RKO (cell line): ENCODE measurements at regions not wholly inside any gene's neighbourhood (a gene's known extent, or its start where the extent isn't known, plus 50 kb on each side); places are given as distances from the start of the nearest gene placed in this dataset.

Experiments
- DNase-seq: peaks from one replicate; pipeline ENCODE4 v3.0.0-alpha.2; 2016; ENCODE audit warnings: low spot score

DNA sequence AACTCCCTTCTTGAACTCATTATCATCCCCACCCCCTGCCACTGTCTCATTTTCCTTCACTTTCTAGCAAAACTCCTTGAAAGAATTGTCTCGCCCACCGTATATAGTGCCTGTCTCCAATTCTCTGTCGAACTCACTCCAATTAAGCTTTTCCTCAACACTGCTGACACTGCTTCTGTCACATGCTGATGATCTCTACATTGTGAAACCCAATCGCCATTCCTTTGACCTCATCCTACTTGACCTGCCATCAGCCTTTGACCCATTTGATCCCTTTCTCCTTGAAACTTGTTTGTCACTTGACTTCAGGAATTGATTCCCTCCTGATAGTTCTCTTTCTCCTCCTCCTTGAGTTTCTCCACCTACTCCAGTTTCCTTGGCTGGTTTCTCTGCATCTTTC lies 54.8 kb downstream of the CCDC71L start:
- no peak for DNase-seq

- no peak for DNase-seq
These were observed 56.0 kb downstream of the CCDC71L start for GRCh38 chr7:106604971-106605370.

DNA sequence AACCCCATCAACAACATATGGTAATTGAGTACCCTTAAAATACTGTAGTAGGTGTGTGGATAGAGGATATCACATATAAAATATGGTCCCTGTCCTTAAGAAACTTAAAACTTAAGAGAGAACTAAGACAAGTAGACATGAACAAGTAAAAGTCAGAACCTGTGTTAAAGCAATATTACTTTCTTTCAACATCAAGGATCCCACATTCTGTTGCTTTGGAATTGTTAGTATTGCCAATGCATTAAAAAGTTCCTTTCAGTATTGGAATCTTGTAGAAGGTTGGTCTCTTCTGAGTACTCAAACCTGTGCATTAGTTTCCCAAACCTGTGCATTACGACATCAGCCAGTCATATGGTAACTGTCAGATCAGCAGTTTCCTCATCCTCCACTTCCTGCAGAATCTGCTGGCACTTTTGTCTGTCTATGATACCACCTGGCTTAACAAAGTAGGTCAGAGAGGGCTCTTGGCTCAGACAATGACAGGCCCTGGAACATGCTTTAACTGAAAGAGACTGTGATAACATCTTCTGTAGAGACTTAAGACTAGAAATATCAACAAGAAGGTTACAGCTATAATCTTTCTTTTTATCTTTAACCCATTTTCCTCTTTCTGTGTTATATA lies 56.5 kb downstream of the CCDC71L start:
- DNase-seq: no peak

DNA sequence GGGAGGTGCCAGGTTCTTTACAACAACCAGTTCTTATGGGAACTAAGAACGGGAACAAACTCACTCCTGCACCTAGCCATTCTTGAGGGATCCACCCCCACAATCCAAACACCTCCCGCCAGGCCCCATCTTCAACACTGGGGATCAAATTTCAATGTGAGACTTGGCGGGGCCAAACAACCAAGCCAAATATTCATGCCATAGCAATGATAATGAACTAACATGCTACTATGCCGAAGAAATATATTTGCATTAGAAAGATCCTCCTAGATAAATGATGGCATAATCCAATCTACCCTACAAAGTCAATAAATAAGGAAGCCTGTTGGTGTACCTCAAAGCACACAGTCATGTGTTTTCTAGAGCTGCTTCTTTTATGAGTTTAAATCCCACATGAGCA lies 57.6 kb downstream of the CCDC71L start:
- no peak for DNase-seq

GRCh38 chr7:106602062-106602461 lies 58.9 kb downstream of the CCDC71L start:
- DNase-seq: no peak

DNA sequence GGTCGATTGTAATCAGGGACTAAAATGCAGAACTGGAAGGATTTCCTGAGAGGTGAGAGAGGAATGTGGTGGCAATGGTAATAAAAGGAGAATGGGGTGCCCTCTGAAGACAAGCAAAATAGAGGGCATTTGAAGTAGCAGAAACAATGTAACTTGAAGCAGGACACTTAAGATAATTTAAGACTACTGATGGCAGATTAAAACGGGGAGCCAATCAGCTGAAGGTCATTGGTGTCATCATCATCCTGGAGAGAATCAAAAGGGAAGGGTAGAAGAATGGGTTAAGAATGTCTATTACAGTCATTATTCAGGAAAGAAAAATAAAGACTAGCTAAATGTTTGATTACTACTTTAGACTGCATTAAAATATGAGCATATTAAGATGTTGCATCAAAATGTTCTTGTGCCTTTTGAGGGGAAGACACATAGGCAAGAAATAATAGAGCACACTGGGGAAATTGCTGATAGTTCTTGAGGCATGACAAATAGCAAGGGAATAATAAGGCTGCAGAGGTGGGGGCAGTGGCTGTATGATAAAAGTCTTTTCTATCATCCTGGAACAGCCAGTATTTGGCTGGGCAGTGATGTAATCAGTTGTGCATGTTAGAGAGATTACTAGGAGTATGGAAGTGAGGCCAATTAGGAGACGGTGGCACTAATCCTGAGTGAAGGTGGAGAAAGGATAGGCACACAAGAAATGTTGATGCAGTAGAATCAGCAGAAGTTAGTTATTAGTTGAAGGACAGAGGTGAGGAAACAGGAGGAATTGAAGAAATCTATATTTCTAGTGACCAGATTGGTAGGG lies 60.2 kb downstream of the CCDC71L start:
- DNase-seq: no peak

DNA sequence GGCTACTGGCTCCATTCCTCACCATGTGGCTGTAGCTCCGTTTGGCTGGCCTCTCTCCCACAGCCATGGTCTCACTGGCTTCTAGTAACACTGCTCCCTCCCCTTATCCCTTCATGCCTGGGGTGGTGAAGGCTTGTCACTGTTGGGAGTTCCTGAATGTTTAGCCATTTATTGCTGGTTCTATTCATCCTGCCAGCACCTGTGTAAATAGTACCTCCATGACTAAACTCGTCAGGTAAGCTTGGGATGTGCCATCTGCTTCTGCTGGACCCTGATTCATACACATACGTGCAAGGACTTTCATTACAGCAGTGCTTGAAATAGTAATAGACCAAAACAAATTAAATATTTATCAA lies 61.6 kb downstream of the CCDC71L start:
- DNase-seq: no peak

DNA sequence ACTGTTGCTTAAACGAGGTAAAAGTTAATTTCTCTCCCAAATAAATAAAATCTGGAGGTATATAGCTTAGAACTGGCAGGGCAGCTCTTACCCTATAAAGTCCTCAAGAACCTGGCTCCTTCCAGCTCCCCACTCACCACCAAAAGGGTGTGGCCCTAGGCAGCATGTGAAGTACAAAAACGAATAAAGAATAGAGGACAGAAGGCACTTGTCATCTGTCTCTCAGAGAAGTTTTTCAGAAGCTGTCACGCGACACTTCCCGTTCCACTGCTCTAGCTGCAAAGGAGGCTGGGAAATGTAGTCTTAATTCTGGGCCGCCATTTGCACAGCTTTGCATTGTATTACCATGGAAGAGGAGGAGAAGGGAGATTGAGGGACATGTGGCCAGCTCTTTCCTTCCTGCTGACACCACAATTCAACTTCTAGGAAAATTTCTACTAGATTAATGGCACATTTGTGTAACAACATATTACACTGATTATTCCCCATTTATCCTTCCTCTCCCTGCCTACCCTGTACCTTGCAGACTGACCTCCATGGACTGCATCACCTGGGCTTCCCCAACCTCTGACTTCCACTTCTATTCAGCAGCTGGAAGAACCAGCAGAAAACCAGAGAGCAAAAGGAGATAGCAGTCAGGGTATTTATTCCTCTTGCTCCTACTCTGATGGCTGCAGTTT lies 62.2 kb downstream of the CCDC71L start:
- peak; percentile 53 for DNase-seq

- no peak for DNase-seq
These were observed 63.0 kb downstream of the CCDC71L start for GRCh38 chr7:106597751-106598546.

DNA sequence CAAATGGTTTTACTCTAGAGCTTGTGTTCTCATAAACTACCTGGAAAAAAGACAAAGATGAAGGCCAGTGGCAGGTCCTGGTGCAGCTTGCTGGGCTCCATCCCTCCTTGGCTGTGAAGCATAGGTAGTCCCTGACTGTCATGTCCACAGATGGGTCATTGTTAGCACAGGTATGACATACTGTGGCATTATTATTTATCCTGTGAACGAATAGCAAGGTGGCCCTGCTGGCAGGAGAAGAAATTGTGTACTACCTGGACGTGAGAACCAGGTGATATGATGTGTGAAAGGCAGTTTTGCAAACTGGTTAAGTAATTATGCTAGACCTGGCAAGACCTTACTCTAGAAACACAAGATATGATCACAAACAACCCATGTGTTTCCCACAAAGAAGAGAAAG lies 63.9 kb downstream of the CCDC71L start:
- no peak for DNase-seq

- no peak for DNase-seq
These were observed 65.0 kb downstream of the CCDC71L start for GRCh38 chr7:106595922-106596321.

- DNase-seq: peak; percentile 16
These were observed 67.9 kb downstream of the CCDC71L start for GRCh38 chr7:106593028-106593417.

GRCh38 chr7:106592282-106593027 lies 68.5 kb downstream of the CCDC71L start:
- no peak for DNase-seq

DNA sequence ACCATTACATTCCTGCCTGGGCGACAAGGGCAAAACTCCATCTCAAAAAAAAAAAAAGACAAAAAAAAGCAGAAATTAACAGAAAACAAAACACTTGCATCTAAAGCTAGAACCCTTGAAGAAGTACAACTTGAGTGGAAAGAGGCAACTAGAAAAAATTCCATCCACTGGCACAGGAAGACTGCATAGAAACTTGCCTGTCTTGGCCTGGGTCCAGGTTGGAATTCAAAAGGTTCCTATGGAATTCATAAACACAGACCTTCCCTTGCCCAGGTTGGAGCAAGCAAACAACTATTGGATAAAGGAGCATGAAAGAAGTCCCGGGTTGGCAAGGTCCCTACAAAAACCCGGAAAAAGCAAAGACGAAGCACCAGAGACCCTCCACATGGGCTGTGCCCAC lies 69.8 kb downstream of the CCDC71L start:
- DNase-seq: no peak

DNA sequence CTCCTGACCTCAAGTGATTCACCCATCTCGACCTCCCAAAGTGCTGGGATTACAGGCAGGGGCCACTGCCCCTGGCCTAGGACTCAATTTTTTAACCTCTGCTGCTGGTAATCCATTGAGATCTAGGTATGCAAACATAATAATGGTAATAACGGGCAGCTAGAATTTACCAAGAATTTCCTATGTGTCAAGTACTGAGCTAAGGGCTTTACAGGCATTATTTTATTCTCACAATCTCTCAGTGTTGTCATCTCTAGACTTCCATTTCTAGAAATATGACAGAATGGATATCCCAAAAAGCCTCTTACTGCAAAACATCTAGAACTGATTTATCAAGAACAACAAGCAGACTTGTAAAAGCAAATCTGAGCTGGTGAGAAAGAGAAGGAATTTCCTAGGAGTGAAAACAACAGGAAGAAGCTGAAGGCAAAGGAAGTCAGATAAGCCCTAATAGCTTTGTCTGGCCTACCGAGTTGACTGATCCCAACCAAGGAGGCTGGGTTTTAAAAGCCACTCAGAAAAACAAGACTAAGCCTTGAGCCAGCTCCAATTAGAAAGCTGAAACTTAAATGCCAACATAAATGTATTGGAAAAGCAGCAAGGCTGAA lies 70.6 kb downstream of the CCDC71L start:
- DNase-seq: no peak

DNA sequence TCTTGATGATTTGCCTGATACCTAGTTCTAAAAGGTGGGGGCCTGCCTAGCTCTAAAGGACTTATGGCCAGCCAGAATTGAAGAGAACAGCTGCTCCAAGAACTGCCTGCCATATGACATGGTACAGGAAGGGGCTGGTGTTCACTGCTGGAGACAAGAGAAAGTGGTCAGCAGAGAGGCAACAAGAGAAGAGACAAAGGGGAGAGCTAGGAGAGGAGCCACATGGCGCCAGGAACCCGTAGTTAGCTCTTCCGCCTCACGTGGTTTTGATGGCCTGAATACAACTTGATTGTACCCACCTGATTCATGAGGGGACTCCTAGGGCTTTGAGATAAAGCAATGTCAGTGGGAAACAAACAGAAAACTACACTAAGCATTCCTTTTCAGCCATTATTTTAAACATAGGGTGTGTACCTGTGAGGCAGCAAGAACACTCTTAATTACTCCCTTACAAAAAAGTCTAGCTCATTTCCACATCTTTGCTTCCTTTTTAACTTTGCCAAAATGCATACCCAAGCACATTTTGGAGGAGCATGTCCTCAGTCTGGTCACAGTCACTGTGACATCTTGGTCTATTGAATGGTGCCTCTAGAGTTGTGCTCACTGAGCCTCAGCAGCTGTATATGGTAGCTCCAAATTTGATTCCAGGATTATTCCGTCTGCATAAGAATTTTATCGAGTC lies 71.6 kb downstream of the CCDC71L start:
- no peak for DNase-seq

DNA sequence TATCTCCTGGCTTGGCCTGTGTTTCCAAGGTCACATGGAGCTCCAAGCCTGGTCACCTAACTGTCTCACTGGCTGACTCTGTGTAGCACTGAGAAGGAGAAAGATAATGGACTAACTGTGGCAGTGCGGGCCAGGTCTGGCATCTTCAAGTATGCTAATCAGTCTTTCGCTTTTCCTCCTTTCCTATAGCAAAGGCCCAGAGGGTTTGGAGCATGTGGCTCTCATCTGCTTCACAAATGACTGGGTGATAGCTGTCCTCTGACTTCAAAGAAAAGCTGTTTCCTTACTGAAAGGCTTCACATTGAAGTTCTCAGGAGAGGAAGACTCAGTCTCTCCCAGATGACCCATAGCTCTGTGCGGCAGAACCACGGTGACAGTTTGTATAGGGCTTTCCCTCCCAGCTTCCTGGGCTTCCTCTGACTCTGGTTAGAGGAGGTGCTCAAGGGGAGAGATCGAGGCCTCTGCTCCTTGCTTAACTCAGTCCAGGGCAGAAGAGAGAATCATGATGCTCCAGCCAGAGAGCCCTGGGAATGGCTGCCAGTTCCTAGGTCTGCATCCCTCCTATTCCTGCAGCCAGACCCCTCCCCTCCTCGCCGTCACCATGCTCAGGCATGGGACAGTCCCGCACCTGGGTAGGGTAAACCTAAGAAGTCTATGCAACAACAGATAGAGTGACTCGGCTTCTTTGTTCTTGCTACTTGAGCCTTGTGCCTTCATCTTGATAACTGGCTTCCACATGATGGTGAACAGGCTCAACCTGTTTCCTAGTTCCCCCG lies 72.3 kb downstream of the CCDC71L start:
- DNase-seq: no peak

DNA sequence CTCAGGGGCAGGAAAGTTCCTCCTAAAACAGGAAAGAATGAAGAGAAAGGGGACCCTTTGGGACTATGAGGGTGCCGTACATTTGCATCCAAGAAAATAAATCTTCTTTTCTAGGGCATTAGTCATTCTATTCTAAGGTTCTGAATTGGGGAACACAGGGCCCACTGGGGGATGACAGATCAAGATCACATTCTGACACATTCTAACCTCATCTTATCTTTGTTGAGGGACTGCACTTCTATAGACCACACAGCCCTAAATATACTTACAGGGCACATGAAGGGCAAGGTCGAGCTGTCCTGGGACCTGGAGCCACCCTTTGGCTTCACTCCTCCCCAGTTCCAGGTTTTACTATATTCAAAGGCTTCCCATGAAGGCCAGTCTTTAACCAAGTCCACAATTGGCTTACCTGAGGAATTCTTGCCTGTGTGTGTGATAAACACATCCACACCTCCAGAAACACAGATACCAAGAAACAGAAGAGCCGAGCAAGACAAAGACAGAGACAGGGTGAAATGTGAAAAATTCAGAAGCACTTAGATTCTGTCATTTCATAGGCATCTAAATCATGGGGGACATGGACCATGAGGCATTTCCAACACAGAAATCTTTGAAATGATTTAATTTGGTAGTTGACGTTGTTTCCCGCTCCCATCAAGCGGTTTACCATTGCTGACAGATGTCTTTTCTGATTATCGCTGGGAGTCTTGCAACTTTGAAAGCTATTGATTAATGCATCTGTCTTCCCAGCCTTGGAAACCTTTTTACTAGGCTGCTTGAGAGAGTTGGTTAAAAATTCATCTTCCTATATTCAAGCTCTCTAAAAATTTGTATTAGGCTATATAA lies 75.8 kb downstream of the CCDC71L start:
- DNase-seq: no peak
